A673 (cell line): ENCODE measurements at regions not wholly inside any gene's neighbourhood (a gene's known extent, or its start where the extent isn't known, plus 50 kb on each side); places are given as distances from the start of the nearest gene placed in this dataset.
A peak's percentile ranks its signal among the peaks of the same experiment; 100 is the strongest.

Source experiments
- BruUV-seq: library from RNA; stranded (reverse); fragments of 400-500 nt; replicated peaks from 2 replicates; lab custom pipeline; 2021; lab: Mats Ljungman, UMichigan
- CTCF ChIA-PET: fragments of 300-600 bp; sonication (Branson Sonifier 250); formaldehyde crosslinking; loops from one replicate; lab custom pipeline; 2022; ENCODE audit warnings: antibody characterized with exemption; lab: Charles Lee
- POLR2A ChIA-PET: fragments of 300-600 bp; sonication (Branson Sonifier 250); formaldehyde crosslinking; loops from one replicate; lab custom pipeline; 2022; ENCODE audit warnings: antibody characterized with exemption; ENCODE audit not compliant: low non-redundant PET; lab: Charles Lee
- DNase-seq: peaks from one replicate; pipeline ENCODE4 v3.0.0-alpha.2; 2015; ENCODE audit warnings: low spot score
- H3K27ac ChIP-seq: fragments of 200-600 bp; sonication (generic); 2 replicates; pipeline ENCODE4 v1.5.1; 2016; ENCODE audit warnings: mixed run types, low read depth, mild to moderate bottlenecking, mixed read lengths, antibody characterized with exemption, low read length; ENCODE audit not compliant: poor library complexity, severe bottlenecking
- H3K27me3 ChIP-seq: fragments of 200-600 bp; sonication (generic); replicated peaks from 2 replicates; pipeline ENCODE4 v1.6.1; 2017; ENCODE audit warnings: mixed run types, low read depth, mild to moderate bottlenecking, mixed read lengths, antibody characterized with exemption, low read length; ENCODE audit not compliant: insufficient read depth, poor library complexity
- H3K36me3 ChIP-seq: fragments of 200-600 bp; sonication (generic); 2 replicates; pipeline ENCODE4 v1.6.1; 2016; ENCODE audit warnings: mixed run types, mild to moderate bottlenecking, mixed read lengths, antibody characterized with exemption, low read length; ENCODE audit not compliant: insufficient read depth, poor library complexity, severe bottlenecking
- H3K4me1 ChIP-seq: fragments of 200-600 bp; sonication (generic); 2 replicates; pipeline ENCODE4 v1.6.1; 2017; ENCODE audit warnings: mixed run types, mild to moderate bottlenecking, mixed read lengths, antibody characterized with exemption, low read length; ENCODE audit not compliant: insufficient read depth, poor library complexity, severe bottlenecking
- H3K4me3 ChIP-seq: fragments of 200-600 bp; sonication (generic); 2 replicates; pipeline ENCODE4 v1.5.1; 2016; ENCODE audit warnings: low read depth, mixed run types, mild to moderate bottlenecking, mixed read lengths, low read length; ENCODE audit not compliant: poor library complexity, severe bottlenecking
- H3K9me3 ChIP-seq: fragments of 200-600 bp; sonication (generic); 2 replicates; pipeline ENCODE4 v1.6.1; 2016; ENCODE audit warnings: mixed run types, low read depth, mild to moderate bottlenecking, mixed read lengths, antibody characterized with exemption, low read length; ENCODE audit not compliant: poor library complexity, severe bottlenecking
- CTCF ChIP-seq: fragments of 300-800, 200-600 bp; sonication (generic); conservative IDR thresholded peaks from 2 replicates; pipeline ENCODE4 v1.5.1; 2017; ENCODE audit warnings: low read depth, mild to moderate bottlenecking, antibody characterized with exemption, low read length, moderate library complexity, mixed read lengths
- EZH2 ChIP-seq: fragments of 200-600 bp; sonication (generic); IDR thresholded peaks from 2 replicates; pipeline ENCODE4 v1.6.1; 2017; ENCODE audit warnings: borderline replicate concordance, low read depth, mild to moderate bottlenecking, mixed read lengths, antibody characterized with exemption, low read length; ENCODE audit not compliant: poor library complexity, severe bottlenecking
- intact Hi-C: fragments of 100-400 bp; cut with micrococcal nuclease; formaldehyde crosslinking; loops from one replicate; pipeline ENCODE4 v1.10.0; 2022; ENCODE audit not compliant: unreplicated experiment

- H3K36me3 ChIP-seq = no peaks in the 10 kb centered on the region
- BruUV-seq = no TSS peak
- POLR2A ChIA-PET = no interaction called here
- no peak overlapping the region for H3K27ac ChIP-seq
- intact Hi-C loops = no loop called here
- H3K27me3 ChIP-seq = no peaks in the 10 kb centered on the region
- TF ChIP-seq EZH2 (no peak), CTCF (no peak)
- DNase-seq = peak; percentile 9
- H3K4me3 ChIP-seq = no peak overlapping the region
- peaks cover 8% of the 10 kb centered on the region for H3K4me1 ChIP-seq
- CTCF ChIA-PET = no interaction called here
- H3K9me3 ChIP-seq = no peaks in the 10 kb centered on the region
Observed at GRCh38 chr7:81627536-81628287, 142.1 kb downstream of the HGF start.

GRCh38 chr7:81626008-81626407 lies 143.8 kb downstream of the HGF start:
- POLR2A ChIA-PET = no interaction called here
- intact Hi-C loops = no loop called here
- Histone ChIP-seq H3K27ac (no peak overlapping the region), H3K27me3 (no peaks in the 10 kb centered on the region), H3K9me3 (no peaks in the 10 kb centered on the region), H3K4me3 (no peak overlapping the region), H3K4me1 (peaks cover 8% of the 10 kb centered on the region), H3K36me3 (no peaks in the 10 kb centered on the region)
- CTCF ChIA-PET = no interaction called here
- no peak for DNase-seq
- BruUV-seq = no TSS peak
- TF ChIP-seq EZH2 (no peak), CTCF (no peak)

GRCh38 chr7:81624650-81625631 lies 144.9 kb downstream of the HGF start:
- no peaks in the 10 kb centered on the region for H3K36me3 ChIP-seq
- ChIA-PET CTCF (no interaction called here), POLR2A (no interaction called here)
- DNase-seq = no peak
- BruUV-seq = no TSS peak
- intact Hi-C loops = no loop called here
- no peak overlapping the region for H3K27ac ChIP-seq
- H3K4me1 ChIP-seq = peaks cover 8% of the 10 kb centered on the region
- TF ChIP-seq EZH2 = no peak
- TF ChIP-seq CTCF = no peak
- H3K4me3 ChIP-seq = no peak overlapping the region
- no peaks in the 10 kb centered on the region for H3K27me3 ChIP-seq
- H3K9me3 ChIP-seq = no peaks in the 10 kb centered on the region
